ENCODE measurements at regions not wholly inside any gene's neighbourhood (a gene's known extent, or its start where the extent isn't known, plus 50 kb on each side); places are given as distances from the start of the nearest gene placed in this dataset.
"Not testable (repeated sequence)": the region's sequence is repeated elsewhere in the genome, so short reads cannot be mapped to it uniquely, and the experiment has no call there.

DNA sequence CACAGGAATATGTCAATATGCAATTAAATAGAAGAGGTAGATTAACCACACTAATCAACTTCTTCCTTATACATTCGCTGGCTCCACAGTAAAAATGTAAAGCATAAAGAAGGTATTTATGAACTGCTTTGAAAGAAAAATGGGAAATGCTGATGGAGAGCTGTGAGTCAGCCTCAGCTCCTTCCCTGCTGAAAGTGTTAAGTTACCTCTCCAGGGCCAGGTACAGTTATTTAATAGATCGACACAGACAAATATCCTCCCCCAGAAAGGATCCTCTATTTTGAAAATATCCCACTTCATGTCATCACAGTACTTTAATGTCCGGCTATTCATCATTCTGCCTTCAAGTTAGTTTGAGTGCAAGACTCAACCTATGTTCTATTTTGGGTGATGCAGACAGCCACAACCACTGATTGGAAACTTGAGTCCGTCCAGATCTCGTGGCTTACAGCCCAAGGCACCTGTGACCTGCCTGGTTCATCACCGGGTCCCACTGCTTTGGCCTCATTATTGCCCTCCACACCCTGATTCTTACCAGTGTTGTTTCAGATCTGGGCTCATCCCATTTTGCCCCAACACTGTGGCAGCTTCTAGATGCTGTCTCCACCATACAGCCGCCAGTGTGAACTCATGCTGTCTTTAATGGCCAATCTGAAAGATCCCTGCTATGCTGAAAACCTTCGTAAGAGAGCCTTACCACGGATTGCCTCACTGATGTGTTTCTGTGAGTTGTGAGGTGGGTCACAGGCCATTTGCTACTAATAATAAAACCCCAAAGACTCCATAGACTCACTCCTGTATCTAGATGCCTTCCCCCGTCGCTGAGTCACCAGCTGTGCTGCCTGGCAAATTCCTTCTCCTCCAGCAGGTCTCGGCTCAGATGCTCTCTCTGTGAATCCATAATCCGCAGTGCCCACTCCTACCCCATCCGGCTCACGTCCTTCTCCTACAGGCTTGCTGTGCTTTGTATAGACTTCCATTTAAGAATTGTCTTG lies 56.2 kb upstream of the DDAH1 start:
- peak; percentile 88 for DNase-seq

DNA sequence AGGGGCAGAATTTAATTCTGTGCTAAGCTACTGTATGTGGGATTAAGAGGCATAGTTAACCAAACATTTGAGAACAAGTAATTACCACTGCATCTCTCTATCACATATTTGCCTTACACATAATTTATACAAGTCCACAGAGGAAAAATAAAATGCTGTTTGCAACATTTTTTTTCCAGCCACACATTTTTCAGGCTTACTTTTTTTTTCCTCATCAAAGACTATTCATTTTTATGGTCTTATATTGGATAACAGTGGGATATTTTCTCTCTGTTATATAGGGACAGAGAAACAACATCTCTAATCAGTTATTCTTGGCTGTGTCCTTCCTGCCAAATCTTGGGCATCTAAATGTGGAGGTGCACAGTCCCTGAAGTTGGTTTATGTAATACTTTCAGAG lies 57.5 kb upstream of the DDAH1 start:
- DNase-seq: not testable (repeated sequence)

DNA sequence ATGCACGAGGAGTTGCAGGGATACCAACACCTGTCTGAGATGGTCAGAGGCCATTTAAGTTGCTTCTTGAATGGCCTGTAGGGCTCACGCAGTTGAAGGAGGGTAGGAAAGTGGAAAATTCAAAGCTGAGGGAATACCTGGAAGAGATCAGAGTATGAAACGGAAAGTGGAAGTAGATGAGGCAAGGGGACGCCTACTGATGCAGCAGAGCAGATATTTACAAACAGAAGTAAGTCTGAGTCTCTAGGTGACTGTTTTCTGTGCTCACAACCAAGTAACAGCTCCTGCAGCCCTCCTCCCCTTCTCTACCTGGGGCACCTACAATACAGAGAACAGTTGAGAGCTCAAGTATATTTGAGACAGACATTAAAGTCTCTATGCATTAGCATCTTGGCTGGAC lies 57.5 kb upstream of the CCN1 start:
- DNase-seq: not testable (repeated sequence)

DNA sequence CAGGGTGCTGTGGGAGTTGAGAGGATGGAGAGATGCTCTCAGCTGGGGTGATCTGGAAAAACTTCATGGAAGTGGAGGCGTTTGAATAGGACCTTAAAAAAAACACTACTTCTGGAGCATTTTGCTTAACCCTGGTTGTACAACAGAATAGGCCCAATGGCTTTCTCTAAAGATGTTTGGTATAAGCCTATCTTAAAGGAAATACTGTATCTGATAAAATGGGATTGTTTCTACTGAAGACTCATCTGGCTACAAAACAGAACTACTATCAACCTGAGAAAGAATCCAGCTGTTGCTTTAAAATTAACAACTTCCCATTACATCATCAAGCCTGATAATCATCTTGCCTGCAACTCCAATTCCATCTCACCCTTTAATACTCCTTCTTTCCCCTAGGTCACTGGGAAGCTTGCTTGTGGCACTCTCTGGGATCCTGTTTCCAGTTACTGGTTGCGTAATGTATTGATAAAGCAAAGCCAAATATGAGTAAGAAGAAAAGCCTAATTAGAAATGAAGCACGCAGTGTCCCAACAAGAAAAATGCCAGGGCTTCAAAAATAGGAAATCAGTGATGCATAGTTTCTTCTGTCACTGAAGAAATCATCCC lies 56.2 kb upstream of the CCN1 start:
- not testable (repeated sequence) for DNase-seq

DNA sequence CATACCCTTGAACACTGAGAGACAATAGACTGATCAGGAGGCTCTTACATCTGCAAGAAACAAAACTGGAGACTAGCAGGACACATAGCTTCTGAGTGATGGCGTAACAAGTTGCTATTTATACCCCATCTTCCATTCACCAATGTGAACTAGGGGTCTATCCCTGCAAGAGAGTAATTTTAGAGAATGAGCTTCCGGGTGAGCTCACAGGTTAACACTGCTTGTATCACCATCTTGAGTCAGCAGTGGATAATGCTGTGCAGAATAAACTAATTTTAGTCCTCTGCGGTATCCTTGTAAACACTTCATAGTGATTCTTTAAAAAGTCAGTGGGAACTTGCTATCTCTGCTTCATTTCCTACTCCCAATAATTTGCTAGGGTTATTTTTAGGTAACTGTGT lies 55.0 kb upstream of the CCN1 start:
- DNase-seq: peak; percentile 70

DNA sequence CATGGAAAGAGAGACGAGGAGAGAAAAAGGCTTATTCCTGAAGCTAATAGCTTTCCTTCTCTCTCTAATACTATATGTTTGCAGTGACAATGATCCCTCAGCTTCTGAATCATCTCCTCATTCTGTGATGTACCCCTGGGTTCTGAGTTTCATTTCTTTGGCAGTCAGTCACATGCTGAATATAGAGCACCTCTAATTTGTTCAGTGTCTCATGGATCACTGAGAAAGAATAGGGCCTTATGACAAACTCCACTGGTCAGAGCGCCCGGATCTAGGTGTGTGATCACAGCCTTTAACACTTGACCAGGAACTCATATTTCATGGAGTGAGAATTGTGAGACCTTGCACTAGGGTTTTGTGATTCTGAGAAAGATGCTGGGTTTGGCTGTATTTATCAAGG lies 54.3 kb upstream of the CCN1 start:
- DNase-seq: not testable (repeated sequence)

DNA sequence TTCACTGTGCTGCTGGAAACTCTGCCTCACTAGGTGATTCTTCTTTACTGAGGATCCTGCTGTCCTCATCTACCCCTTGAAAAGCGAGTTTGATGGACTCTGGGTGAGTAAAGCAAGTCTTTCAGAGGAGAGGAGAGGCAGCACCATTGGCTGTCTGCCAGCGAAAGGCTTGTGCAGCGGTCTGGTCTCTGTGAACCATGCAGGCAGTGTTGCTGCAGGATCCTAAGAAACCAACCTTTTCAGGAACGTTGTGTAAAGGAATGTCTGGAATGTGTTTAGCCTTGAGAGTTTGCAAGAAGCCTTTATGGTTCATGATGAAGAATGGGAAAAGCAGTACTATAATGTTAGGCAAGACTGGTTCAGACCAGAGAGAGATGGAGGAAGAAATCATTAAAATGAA lies 53.4 kb upstream of the CCN1 start:
- peak; percentile 89 for DNase-seq
